Ovary (tissue), 7 donors: ENCODE measurements at regions not wholly inside any gene's neighbourhood (a gene's known extent, or its start where the extent isn't known, plus 50 kb on each side); places are given as distances from the start of the nearest gene placed in this dataset.

Experiments
- DNase-seq, 5 donors: peaks; one replicate each; pipeline ENCODE4 v3.0.0-alpha.2; 2019 to 2020
- H3K27ac ChIP-seq, 2 donors: fragments of 200-600 bp; one replicate each; pipeline versions ENCODE4 v1.5.1 to v1.8.0; 2019 to 2022
- H3K27me3 ChIP-seq: fragments of 200-600 bp; one replicate; pipeline ENCODE4 v1.8.0; 2022
- H3K36me3 ChIP-seq: fragments of 200-600 bp; sonication (generic); one replicate; pipeline ENCODE4 v1.5.1; 2019
- H3K4me1 ChIP-seq: one replicate; pipeline ENCODE4 v1.8.1; 2013; ENCODE audit warnings: mild to moderate bottlenecking, moderate library complexity; ENCODE audit not compliant: insufficient read depth
- H3K4me3 ChIP-seq: fragments of 200-600 bp; sonication (generic); one replicate; pipeline ENCODE4 v1.5.1; 2017
- H3K9me3 ChIP-seq, 2 donors: fragments of 200-600 bp in 1 of 2; sonication (generic) in 1 of 2; one replicate each; pipeline versions ENCODE4 v1.5.1 to v1.8.1; 2013 to 2019; ENCODE audit warnings: mild to moderate bottlenecking in 1 of 2, moderate library complexity in 1 of 2
- CTCF ChIP-seq, 3 donors: fragments of 450-650 bp in 2 of 3; fragments of 200-600 bp in 1 of 3; IDR thresholded peaks; one replicate each; pipeline versions ENCODE4 v1.5.1 to v1.8.0; 2016 to 2022; ENCODE audit warnings: antibody characterized with exemption in 3 of 3, mild to moderate bottlenecking in 1 of 3
- EP300 ChIP-seq: sonication (generic); formaldehyde crosslinking; IDR thresholded peaks from one replicate; pipeline ENCODE4 v1.6.1; 2017; ENCODE audit warnings: antibody characterized with exemption
- POLR2A ChIP-seq: fragments of 450-650 bp; IDR thresholded peaks from one replicate; pipeline ENCODE4 v1.6.1; 2017; ENCODE audit warnings: antibody characterized with exemption, mild to moderate bottlenecking, moderate library complexity
- WGBS, 3 donors: extraction: QIAGEN DNeasy Blood & Tissue Kit in 1 of 3; methylation state at CpG; one replicate each; pipeline versions ENCODE4 v1.1.5 to v1.1.7; 2013 to 2017; 5-methylcytosine and 5-hydroxymethylcytosine counted together
- intact Hi-C, 4 donors: fragments of 100-400 bp; cut with DNase I; formaldehyde crosslinking; loops; one replicate each; pipeline versions ENCODE4 v1.11.0 to v1.15.1; 2022 to 2023
- donor health status: DM: no; HTN: no; CAD: no; lungs with moderate emphysema.
- donor health status: DM: no; HTN: no; CAD: no.
- donor health status: Bipolar disorder and iron deficiency.
- donor health status: DM: no; HTN: no; CAD: no.
- donor health status: DM: yes; HTN: yes; CAD: no.

- Histone ChIP-seq H3K9me3 (no peaks in the 10 kb centered on the region), H3K4me3 (no peak overlapping the region), H3K4me1 (no peaks in the 10 kb centered on the region), H3K27me3 (no peaks in the 10 kb centered on the region), H3K27ac (no peak overlapping the region), H3K36me3 (no peaks in the 10 kb centered on the region)
- no peak for TF ChIP-seq EP300
- TF ChIP-seq POLR2A = no peak
- TF ChIP-seq CTCF (IDR thresholded peaks at IDR 0.05) = no peak
- intact Hi-C loops = no loop called here
- WGBS, 3 donors = 90 to 94% (median 92%) methylated on average over 4 of the region's 4 CpGs
- DNase-seq = no peak
These were observed 72.8 kb upstream of the ANKH start for GRCh38 chr5:14944350-14944739.

GRCh38 chr5:14942212-14942611 is 70.6 kb upstream of the ANKH start:
- Histone ChIP-seq H3K27ac (no peak overlapping the region), H3K27me3 (no peaks in the 10 kb centered on the region), H3K4me3 (no peak overlapping the region), H3K36me3 (no peaks in the 10 kb centered on the region), H3K9me3 (no peaks in the 10 kb centered on the region), H3K4me1 (no peaks in the 10 kb centered on the region)
- intact Hi-C loops = no loop called here
- DNase-seq = no peak
- no peak for TF ChIP-seq POLR2A
- TF ChIP-seq EP300 = no peak
- TF ChIP-seq CTCF (IDR thresholded peaks at IDR 0.05) = no peak

GRCh38 chr5:14937254-14937653 is 65.7 kb upstream of the ANKH start:
- Histone ChIP-seq H3K27me3 (no peaks in the 10 kb centered on the region), H3K36me3 (no peaks in the 10 kb centered on the region), H3K4me1 (no peaks in the 10 kb centered on the region), H3K27ac (no peak overlapping the region), H3K4me3 (no peak overlapping the region), H3K9me3 (no peaks in the 10 kb centered on the region)
- TF ChIP-seq EP300 = no peak
- TF ChIP-seq CTCF (IDR thresholded peaks at IDR 0.05) = no peak
- no peak for TF ChIP-seq POLR2A
- WGBS, 3 donors = 56 to 67% (median 60%) methylated on average over 5 of the region's 5 CpGs
- no peak for DNase-seq
- intact Hi-C loops = no loop called here

GRCh38 chr5:14936588-14936987 is 65.0 kb upstream of the ANKH start:
- TF ChIP-seq EP300 (no peak), CTCF (IDR thresholded peaks at IDR 0.05) (no peak), POLR2A (no peak)
- no peak for DNase-seq
- Histone ChIP-seq H3K36me3 (no peaks in the 10 kb centered on the region), H3K27ac (no peak overlapping the region), H3K9me3 (no peaks in the 10 kb centered on the region), H3K4me1 (no peaks in the 10 kb centered on the region), H3K4me3 (no peak overlapping the region), H3K27me3 (no peaks in the 10 kb centered on the region)
- intact Hi-C loops = no loop called here
- WGBS, 3 donors = 59 to 69% (median 65%) methylated on average over 2 of the region's 2 CpGs

- no peak for DNase-seq
- TF ChIP-seq EP300 = no peak
- no peak for TF ChIP-seq CTCF (IDR thresholded peaks at IDR 0.05)
- TF ChIP-seq POLR2A = no peak
- no peaks in the 10 kb centered on the region for H3K36me3 ChIP-seq
- H3K27ac ChIP-seq = no peak overlapping the region
- H3K4me1 ChIP-seq = no peaks in the 10 kb centered on the region
- intact Hi-C loops = no loop called here
- H3K9me3 ChIP-seq = no peaks in the 10 kb centered on the region
- H3K4me3 ChIP-seq = no peak overlapping the region
- no peaks in the 10 kb centered on the region for H3K27me3 ChIP-seq
- 84 to 90% (median 89%) methylated on average over 3 of the region's 3 CpGs for WGBS, 3 donors
These were observed 63.8 kb upstream of the ANKH start for GRCh38 chr5:14935341-14935740.
